ENCODE measurements at regions not wholly inside any gene's neighbourhood (a gene's known extent, or its start where the extent isn't known, plus 50 kb on each side); places are given as distances from the start of the nearest gene placed in this dataset.

DNA sequence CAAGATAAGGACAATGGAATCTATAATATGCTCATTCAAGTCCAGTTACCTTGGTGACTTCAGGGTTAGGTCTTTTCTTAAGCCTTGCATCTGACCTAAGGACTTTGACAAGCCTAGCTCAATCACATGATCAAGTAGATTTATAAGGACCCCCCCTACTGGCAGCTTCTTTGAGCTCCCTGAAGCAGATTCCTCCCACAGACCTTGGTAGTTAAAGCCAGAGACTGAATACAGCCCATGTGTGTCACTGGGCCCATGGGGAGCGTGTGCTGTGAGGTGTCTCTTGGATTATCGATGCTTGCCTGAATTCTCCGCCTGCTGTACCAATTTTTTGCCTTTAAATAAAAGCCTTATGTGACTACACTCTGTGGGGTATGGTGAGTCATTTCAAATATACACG lies 372.7 kb upstream of the RGS17 start:
- TF ChIP-seq POLR2A (IDR thresholded peaks at IDR 0.05): no peak
- no peak for TF ChIP-seq CTCF (IDR thresholded peaks at IDR 0.05)
- no peak for DNase-seq
- Histone ChIP-seq H3K27me3 (no peaks in the 10 kb centered on the region), H3K4me3 (no peak overlapping the region), H3K9me3 (no peaks in the 10 kb centered on the region), H3K36me3 (no peaks in the 10 kb centered on the region), H3K27ac (no peak overlapping the region), H3K4me1 (no peaks in the 10 kb centered on the region)
- WGBS (ENCODE audit: insufficient coverage, low coverage, low lambda C conversion rate, missing lambda C conversion rate): 70% methylated on average over 4 of the region's 4 CpGs
- intact Hi-C loops (cut with DNase I): no loop called here
- ATAC-seq: no peak

- WGBS (ENCODE audit: insufficient coverage, low coverage, low lambda C conversion rate, missing lambda C conversion rate): 68% methylated on average over 2 of the region's 2 CpGs
- Histone ChIP-seq H3K27me3 (no peaks in the 10 kb centered on the region), H3K4me1 (no peaks in the 10 kb centered on the region), H3K9me3 (no peaks in the 10 kb centered on the region), H3K27ac (no peak overlapping the region), H3K36me3 (no peaks in the 10 kb centered on the region), H3K4me3 (no peak overlapping the region)
- DNase-seq: no peak
- ATAC-seq: no peak
- intact Hi-C loops (cut with DNase I): no loop called here
- TF ChIP-seq POLR2A (IDR thresholded peaks at IDR 0.05): no peak
- TF ChIP-seq CTCF (IDR thresholded peaks at IDR 0.05): no peak
Observed at GRCh38 chr6:153493501-153493900, 362.4 kb upstream of the RGS17 start.

GRCh38 chr6:153489479-153489878 lies 358.4 kb upstream of the RGS17 start:
- 35% methylated on average over 4 of the region's 4 CpGs for WGBS (ENCODE audit: insufficient coverage, low coverage, low lambda C conversion rate, missing lambda C conversion rate)
- Histone ChIP-seq H3K36me3 (no peaks in the 10 kb centered on the region), H3K4me1 (no peaks in the 10 kb centered on the region), H3K27me3 (no peaks in the 10 kb centered on the region), H3K27ac (no peak overlapping the region), H3K4me3 (no peak overlapping the region), H3K9me3 (no peaks in the 10 kb centered on the region)
- ATAC-seq: no peak
- intact Hi-C loops (cut with DNase I): no loop called here
- TF ChIP-seq CTCF (IDR thresholded peaks at IDR 0.05) (no peak), POLR2A (IDR thresholded peaks at IDR 0.05) (no peak)
- no peak for DNase-seq

DNA sequence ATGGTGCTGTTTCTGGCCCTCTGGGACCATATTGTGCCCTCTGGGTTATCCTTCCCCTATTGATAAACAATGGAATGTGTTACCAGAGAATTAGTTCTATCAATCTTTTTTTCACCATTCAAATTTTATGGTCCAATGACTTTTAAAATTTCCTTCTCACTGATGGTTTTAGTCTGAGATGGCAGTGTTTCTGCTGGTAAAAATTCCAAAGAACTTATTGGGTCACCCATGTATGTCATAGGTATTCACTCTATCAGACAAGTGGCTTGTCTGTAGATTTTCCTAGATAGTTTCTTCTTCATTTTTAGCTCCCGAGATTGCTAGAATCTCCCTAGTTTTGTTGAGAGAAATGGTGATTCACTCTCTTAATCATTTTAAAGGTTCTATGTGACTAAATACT lies 357.2 kb upstream of the RGS17 start:
- ATAC-seq: no peak
- 15% methylated on average over 1 of the region's 1 CpG for WGBS (ENCODE audit: insufficient coverage, low coverage, low lambda C conversion rate, missing lambda C conversion rate)
- H3K9me3 ChIP-seq: no peaks in the 10 kb centered on the region
- H3K27ac ChIP-seq: no peak overlapping the region
- no peaks in the 10 kb centered on the region for H3K4me1 ChIP-seq
- intact Hi-C loops (cut with DNase I): no loop called here
- H3K27me3 ChIP-seq: no peaks in the 10 kb centered on the region
- H3K4me3 ChIP-seq: no peak overlapping the region
- no peak for TF ChIP-seq CTCF (IDR thresholded peaks at IDR 0.05)
- TF ChIP-seq POLR2A (IDR thresholded peaks at IDR 0.05): no peak
- no peaks in the 10 kb centered on the region for H3K36me3 ChIP-seq
- DNase-seq: no peak

- H3K4me1 ChIP-seq: no peaks in the 10 kb centered on the region
- no peak overlapping the region for H3K27ac ChIP-seq
- no peaks in the 10 kb centered on the region for H3K9me3 ChIP-seq
- 25% methylated on average over 1 of the region's 1 CpG for WGBS (ENCODE audit: insufficient coverage, low coverage, low lambda C conversion rate, missing lambda C conversion rate)
- H3K36me3 ChIP-seq: no peaks in the 10 kb centered on the region
- intact Hi-C loops (cut with DNase I): no loop called here
- no peak overlapping the region for H3K4me3 ChIP-seq
- DNase-seq (no peak), ATAC-seq (no peak)
- TF ChIP-seq POLR2A (IDR thresholded peaks at IDR 0.05) (no peak), CTCF (IDR thresholded peaks at IDR 0.05) (no peak)
- H3K27me3 ChIP-seq: no peaks in the 10 kb centered on the region
Observed at GRCh38 chr6:153485072-153485471, 354.0 kb upstream of the RGS17 start.

Measured in right lobe of liver (tissue), 6 donors.